IMR-90 (cell line): ENCODE measurements at regions not wholly inside any gene's neighbourhood (a gene's known extent, or its start where the extent isn't known, plus 50 kb on each side); places are given as distances from the start of the nearest gene placed in this dataset.

ENCODE experiments used
- ATAC-seq: fragments of 200-7000 bp; cut with Tn5 transposase; 2 replicates; pipeline ENCODE4 v1.9.1; 2020; ENCODE audit warnings: low read depth, mild to moderate bottlenecking, moderate library complexity
- BruUV-seq: library from RNA; stranded (reverse); fragments of 400-500 nt; replicated peaks from 2 replicates; lab custom pipeline; 2021; lab: Mats Ljungman, UMichigan
- CTCF ChIA-PET: fragments of 300-600 bp; formaldehyde crosslinking; extraction: SDS; loops from one replicate; lab custom pipeline; 2021; ENCODE audit warnings: antibody characterized with exemption; lab: Yijun Ruan, JAX
- POLR2A ChIA-PET: fragments of 300-600 bp; sonication (Branson Sonifier 250); formaldehyde crosslinking; loops from one replicate; lab custom pipeline; 2022; ENCODE audit warnings: antibody characterized with exemption; ENCODE audit not compliant: unreplicated experiment; lab: Charles Lee
- DNase-seq: peaks from one replicate; pipeline ENCODE4 v3.0.0; 2013
- H2AFZ ChIP-seq: replicated peaks from 2 replicates; pipeline ENCODE3; 2013; ENCODE audit warnings: low read length, mild to moderate bottlenecking; ENCODE audit not compliant: poor library complexity
- H2AK5ac ChIP-seq: 2 replicates; pipeline ENCODE4 v1.6.1; 2013; ENCODE audit warnings: low read depth, low read length, inconsistent platforms
- H2AK9ac ChIP-seq: replicated peaks from 2 replicates; pipeline ENCODE3; 2013; ENCODE audit warnings: mild to moderate bottlenecking, low read depth, low read length, moderate library complexity; ENCODE audit not compliant: poor library complexity
- H2BK120ac ChIP-seq: 2 replicates; pipeline ENCODE4 v1.6.1; 2013; ENCODE audit warnings: low read depth, low read length, inconsistent platforms
- H2BK15ac ChIP-seq: 3 replicates; pipeline ENCODE4 v1.6.1; 2013; ENCODE audit warnings: low read depth, low read length, inconsistent platforms
- H2BK20ac ChIP-seq: 2 replicates; pipeline ENCODE4 v1.6.1; 2013; ENCODE audit warnings: low read depth, mild to moderate bottlenecking, inconsistent platforms, low read length, moderate library complexity
- H2BK5ac ChIP-seq: 2 replicates; pipeline ENCODE4 v1.6.1; 2013; ENCODE audit warnings: mild to moderate bottlenecking, low read depth, low read length, inconsistent platforms; ENCODE audit not compliant: poor library complexity, severe bottlenecking
- H3K14ac ChIP-seq: replicated peaks from 2 replicates; pipeline ENCODE4 v1.6.1; 2013; ENCODE audit warnings: low read depth, low read length, inconsistent platforms
- H3K18ac ChIP-seq: 2 replicates; pipeline ENCODE4 v1.6.1; 2013; ENCODE audit warnings: low read depth, low read length, control low read depth
- H3K23ac ChIP-seq: 2 replicates; pipeline ENCODE4 v1.6.1; 2013; ENCODE audit warnings: low read depth, low read length, inconsistent platforms
- H3K27ac ChIP-seq: 2 replicates; pipeline ENCODE4 v1.5.1; 2013; ENCODE audit warnings: mild to moderate bottlenecking, control low read depth, low read length; ENCODE audit not compliant: insufficient read depth
- H3K27me3 ChIP-seq: 2 replicates; pipeline ENCODE4 v1.6.1; 2013; ENCODE audit warnings: low read length; ENCODE audit not compliant: control insufficient read depth, insufficient read depth
- H3K36me3 ChIP-seq: 2 replicates; pipeline ENCODE4 v1.6.1; 2013; ENCODE audit warnings: low read length, mixed read lengths; ENCODE audit not compliant: control insufficient read depth, insufficient read depth
- H3K4ac ChIP-seq: 2 replicates; pipeline ENCODE4 v1.6.1; 2013; ENCODE audit warnings: low read depth, low read length, inconsistent platforms
- H3K4me1 ChIP-seq: 2 replicates; pipeline ENCODE4 v1.6.1; 2013; ENCODE audit warnings: low read length, mixed read lengths; ENCODE audit not compliant: control insufficient read depth, insufficient read depth
- H3K4me2 ChIP-seq: 2 replicates; pipeline ENCODE4 v1.6.1; 2013; ENCODE audit warnings: low read depth, mild to moderate bottlenecking, control low read depth, low read length, moderate library complexity
- H3K4me3 ChIP-seq: 2 replicates; pipeline ENCODE4 v1.5.1; 2013; ENCODE audit warnings: low read depth, mild to moderate bottlenecking, control low read depth, low read length, moderate library complexity; ENCODE audit not compliant: insufficient read depth
- H3K56ac ChIP-seq: 2 replicates; pipeline ENCODE4 v1.6.1; 2013; ENCODE audit warnings: low read length, inconsistent platforms; ENCODE audit not compliant: insufficient read depth; ENCODE audit errors: extremely low read depth
- H3K79me1 ChIP-seq, 2 experiments: 2 replicates each; pipeline ENCODE4 v1.6.1; 2013; ENCODE audit warnings: low read length in 2 of 2, inconsistent platforms in 1 of 2, low read depth in 1 of 2
- H3K9ac ChIP-seq: 2 replicates; pipeline ENCODE4 v1.6.1; 2013; ENCODE audit warnings: low read depth, low read length, control low read depth
- H3K9me1 ChIP-seq: 2 replicates; pipeline ENCODE4 v1.6.1; 2013; ENCODE audit warnings: low read length, inconsistent platforms; ENCODE audit not compliant: insufficient read depth
- H3K9me3 ChIP-seq: 2 replicates; pipeline ENCODE4 v1.6.1; 2013; ENCODE audit warnings: low read length; ENCODE audit not compliant: control insufficient read depth, insufficient read depth
- H4K20me1 ChIP-seq: 2 replicates; pipeline ENCODE4 v1.6.1; 2013; ENCODE audit warnings: low read length, inconsistent platforms; ENCODE audit not compliant: insufficient read depth
- H4K5ac ChIP-seq: 2 replicates; pipeline ENCODE4 v1.6.1; 2013; ENCODE audit warnings: mild to moderate bottlenecking, low read depth, low read length, control low read depth
- H4K8ac ChIP-seq, 2 experiments: 2 replicates each; pipeline ENCODE4 v1.6.1; 2013; ENCODE audit warnings: low read depth in 2 of 2, low read length in 2 of 2, control low read depth in 1 of 2, inconsistent platforms in 1 of 2
- H4K91ac ChIP-seq: 2 replicates; pipeline ENCODE4 v1.6.1; 2013; ENCODE audit warnings: low read depth, low read length, inconsistent platforms; ENCODE audit not compliant: insufficient read depth
- BHLHE40 ChIP-seq: fragments of 150-350 bp; IDR thresholded peaks from 2 replicates; pipeline ENCODE4 v1.6.1; 2016; ENCODE audit warnings: mild to moderate bottlenecking, low read depth, low read length
- CEBPB ChIP-seq: IDR thresholded peaks from 2 replicates; pipeline ENCODE4 v1.6.1; 2012; ENCODE audit warnings: low read depth, low read length, improper control_type of control experiment
- CHD1 ChIP-seq: IDR thresholded peaks from 2 replicates; pipeline ENCODE4 v1.6.1; 2012; ENCODE audit warnings: low read depth, low read length, improper control_type of control experiment
- CTCF ChIP-seq: conservative IDR thresholded peaks from 2 replicates; pipeline ENCODE4 v1.5.1; 2012; ENCODE audit warnings: mild to moderate bottlenecking, low read depth, low read length, improper control_type of control experiment
- MAZ ChIP-seq: IDR thresholded peaks from 2 replicates; pipeline ENCODE4 v1.6.1; 2012; ENCODE audit warnings: low read depth, mild to moderate bottlenecking, low read length, improper control_type of control experiment, moderate library complexity, borderline replicate concordance
- MXI1 ChIP-seq: IDR thresholded peaks from 2 replicates; pipeline ENCODE4 v1.6.1; 2012; ENCODE audit warnings: low read depth, mild to moderate bottlenecking, low read length, moderate library complexity, borderline replicate concordance
- NFE2L2 ChIP-seq: fragments of 150-350 bp; IDR thresholded peaks from 2 replicates; pipeline ENCODE4 v1.6.1; 2016; ENCODE audit warnings: low read depth, mild to moderate bottlenecking, low read length
- POLR2A ChIP-seq: IDR thresholded peaks from 2 replicates; pipeline ENCODE4 v1.6.1; 2012; ENCODE audit warnings: mild to moderate bottlenecking, low read depth, low read length
- RAD21 ChIP-seq: IDR thresholded peaks from 2 replicates; pipeline ENCODE4 v1.6.1; 2012; ENCODE audit warnings: low read length, improper control_type of control experiment
- RCOR1 ChIP-seq: IDR thresholded peaks from 2 replicates; pipeline ENCODE4 v1.6.1; 2012; ENCODE audit warnings: mild to moderate bottlenecking, low read length, improper control_type of control experiment; ENCODE audit not compliant: insufficient replicate concordance
- RFX5 ChIP-seq: IDR thresholded peaks from 2 replicates; pipeline ENCODE4 v1.8.0; 2012; ENCODE audit warnings: low read depth, mild to moderate bottlenecking, low read length, moderate library complexity
- SMC3 ChIP-seq: fragments of 150-350 bp; IDR thresholded peaks from 2 replicates; pipeline ENCODE4 v1.6.1; 2016; ENCODE audit warnings: low read depth, mild to moderate bottlenecking, antibody characterized with exemption, low read length, moderate library complexity
- USF2 ChIP-seq: fragments of 150-350 bp; IDR thresholded peaks from 2 replicates; pipeline ENCODE4 v1.6.1; 2017; ENCODE audit warnings: mild to moderate bottlenecking, antibody characterized with exemption, low read length, low read depth
- WGBS, 2 experiments: methylation state at CpG; one replicate each; pipeline versions ENCODE4 v1.1.5 to v1.1.7; 2013; ENCODE audit warnings: missing lambda C conversion rate in 2 of 2; ENCODE audit not compliant: insufficient read length in 1 of 2; ENCODE audit errors: extremely low coverage in 2 of 2; 5-methylcytosine and 5-hydroxymethylcytosine counted together
- dilution Hi-C: fragments of 300-500 bp; cut with HindIII; formaldehyde crosslinking; loops from one replicate; pipeline ENCODE4 v1.14.3; 2018; ENCODE audit warnings: low sequenced_read_pairs; ENCODE audit not compliant: unreplicated experiment
- in situ Hi-C: fragments of 300-500 bp; cut with MboI; formaldehyde crosslinking; loops from 3 replicates; pipeline ENCODE4 v1.14.3; 2019; ENCODE audit warnings: low sequenced_read_pairs, inconsistent platforms, mixed read lengths
- intact Hi-C: fragments of 100-400 bp; cut with micrococcal nuclease; formaldehyde crosslinking; loops from 2 replicates; pipeline ENCODE4 v1.10.0; 2022
- TF ChIP-seq, protein P1 (sequence below): fragments of 150-350 bp; IDR thresholded peaks from 2 replicates; pipeline ENCODE4 v1.6.1; 2016; ENCODE audit warnings: low read depth, mild to moderate bottlenecking, low read length, moderate library complexity, borderline replicate concordance

- Histone ChIP-seq H3K4me3 (no peak overlapping the region), H4K20me1 (no peaks in the 10 kb centered on the region; the same call in 1 of the 2 replicates), H3K56ac (no peak overlapping the region), H2BK20ac (no peak overlapping the region), H3K18ac (no peak overlapping the region), H2AK9ac (no peak overlapping the region), H3K36me3 (no peaks in the 10 kb centered on the region), H3K27ac (no peak overlapping the region), H3K9me1 (peaks cover 4% of the 10 kb centered on the region; the same call in 1 of the 2 replicates), H3K4me2 (no peak overlapping the region), H3K9ac (no peak overlapping the region), H3K14ac (no peak overlapping the region), H4K5ac (no peak overlapping the region), H4K91ac (no peak overlapping the region), H2BK5ac (no peak overlapping the region), H3K27me3 (peaks cover 4% of the 10 kb centered on the region; the same call in 1 of the 2 replicates), H3K4ac (no peak overlapping the region), H2BK15ac (no peak overlapping the region), H3K23ac (no peak overlapping the region), H3K79me1 (no peaks in the 10 kb centered on the region), H2AK5ac (no peak overlapping the region; the same call in 1 of the 2 replicates), H2BK120ac (no peak overlapping the region), H4K8ac (no peak overlapping the region), H2AFZ (no peak overlapping the region), H3K4me1 (peaks cover 15% of the 10 kb centered on the region), H3K9me3 (peaks cover 15% of the 10 kb centered on the region)
- DNase-seq (no peak), ATAC-seq (no peak)
- CTCF ChIA-PET = no interaction called here
- in situ Hi-C loops = no loop called here
- no TSS peak for BruUV-seq
- WGBS, 2 experiments = no CpG with 5 or more reads among the region's 3 CpGs
- POLR2A ChIA-PET = no interaction called here
- intact Hi-C loops = no loop called here
- dilution Hi-C loops = no loop called here
- TF ChIP-seq RFX5 (no peak), MAZ (no peak), USF2 (no peak), SMC3 (no peak), RAD21 (no peak), BHLHE40 (no peak), CEBPB (no peak), POLR2A (no peak), CHD1 (no peak), MXI1 (no peak), NFE2L2 (no peak), CTCF (no peak), RCOR1 (no peak)
- TF ChIP-seq, protein P1, sequence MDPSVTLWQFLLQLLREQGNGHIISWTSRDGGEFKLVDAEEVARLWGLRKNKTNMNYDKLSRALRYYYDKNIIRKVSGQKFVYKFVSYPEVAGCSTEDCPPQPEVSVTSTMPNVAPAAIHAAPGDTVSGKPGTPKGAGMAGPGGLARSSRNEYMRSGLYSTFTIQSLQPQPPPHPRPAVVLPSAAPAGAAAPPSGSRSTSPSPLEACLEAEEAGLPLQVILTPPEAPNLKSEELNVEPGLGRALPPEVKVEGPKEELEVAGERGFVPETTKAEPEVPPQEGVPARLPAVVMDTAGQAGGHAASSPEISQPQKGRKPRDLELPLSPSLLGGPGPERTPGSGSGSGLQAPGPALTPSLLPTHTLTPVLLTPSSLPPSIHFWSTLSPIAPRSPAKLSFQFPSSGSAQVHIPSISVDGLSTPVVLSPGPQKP = no peak
Measured at GRCh38 chr10:78191301-78191700, 157.6 kb downstream of the RPS24 start.
